Mesothelial cell of epicardium (in vitro differentiated cells): ENCODE measurements at regions not wholly inside any gene's neighbourhood (a gene's known extent, or its start where the extent isn't known, plus 50 kb on each side); places are given as distances from the start of the nearest gene placed in this dataset.

Experiments
- DNase-seq, 2 experiments: peaks; one replicate each; pipeline ENCODE4 v3.0.0; 2021; ENCODE audit warnings: low spot score in 2 of 2; ENCODE audit not compliant: unreplicated experiment in 2 of 2
- H3K27ac Mint-ChIP-seq: 2 replicates; pipeline ENCODE4 v1.8.0; 2021; ENCODE audit warnings: mixed read lengths
- H3K27me3 Mint-ChIP-seq: 2 replicates; pipeline ENCODE4 v1.8.0; 2021; ENCODE audit warnings: low read depth, mixed read lengths
- H3K36me3 Mint-ChIP-seq: 2 replicates; pipeline ENCODE4 v1.8.0; 2021; ENCODE audit warnings: mixed read lengths
- H3K4me1 Mint-ChIP-seq: 2 replicates; pipeline ENCODE4 v1.8.0; 2021; ENCODE audit warnings: mixed read lengths
- H3K4me3 Mint-ChIP-seq: 2 replicates; pipeline ENCODE4 v1.8.0; 2021; ENCODE audit warnings: mild to moderate bottlenecking, moderate library complexity, mixed read lengths
- H3K9me3 Mint-ChIP-seq: 2 replicates; pipeline ENCODE4 v1.8.0; 2021; ENCODE audit warnings: mixed read lengths
- TF ChIP-seq, protein P1 (sequence below): fragments of 200-600 bp; sonication (generic); IDR thresholded peaks from one replicate; pipeline ENCODE4 v1.5.0; 2021; ENCODE audit warnings: antibody characterized with exemption; ENCODE audit not compliant: unreplicated experiment

DNA sequence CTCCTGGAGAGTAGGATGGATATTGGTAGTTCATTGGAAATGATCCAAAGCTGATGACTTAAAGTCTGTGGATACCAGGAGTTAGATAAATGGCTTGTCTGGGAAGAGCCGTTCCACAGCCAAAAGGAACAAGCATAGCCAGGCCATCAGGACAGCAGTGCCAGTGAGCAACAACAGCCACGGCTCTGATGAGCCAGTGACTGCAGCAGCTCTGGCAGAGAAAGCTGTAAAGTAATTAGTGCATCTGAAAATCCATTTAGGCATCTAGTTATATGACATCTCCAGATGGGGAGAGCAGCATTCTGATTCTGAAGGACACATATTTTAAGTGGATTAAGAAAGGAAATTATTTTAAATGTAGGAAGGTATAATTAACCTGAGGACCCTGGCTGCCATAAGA, 256.2 kb upstream of the PLXNA2 start:
- no peaks in the 10 kb centered on the region for H3K9me3 Mint-ChIP-seq
- no peak overlapping the region for H3K27ac Mint-ChIP-seq
- TF ChIP-seq, protein P1, sequence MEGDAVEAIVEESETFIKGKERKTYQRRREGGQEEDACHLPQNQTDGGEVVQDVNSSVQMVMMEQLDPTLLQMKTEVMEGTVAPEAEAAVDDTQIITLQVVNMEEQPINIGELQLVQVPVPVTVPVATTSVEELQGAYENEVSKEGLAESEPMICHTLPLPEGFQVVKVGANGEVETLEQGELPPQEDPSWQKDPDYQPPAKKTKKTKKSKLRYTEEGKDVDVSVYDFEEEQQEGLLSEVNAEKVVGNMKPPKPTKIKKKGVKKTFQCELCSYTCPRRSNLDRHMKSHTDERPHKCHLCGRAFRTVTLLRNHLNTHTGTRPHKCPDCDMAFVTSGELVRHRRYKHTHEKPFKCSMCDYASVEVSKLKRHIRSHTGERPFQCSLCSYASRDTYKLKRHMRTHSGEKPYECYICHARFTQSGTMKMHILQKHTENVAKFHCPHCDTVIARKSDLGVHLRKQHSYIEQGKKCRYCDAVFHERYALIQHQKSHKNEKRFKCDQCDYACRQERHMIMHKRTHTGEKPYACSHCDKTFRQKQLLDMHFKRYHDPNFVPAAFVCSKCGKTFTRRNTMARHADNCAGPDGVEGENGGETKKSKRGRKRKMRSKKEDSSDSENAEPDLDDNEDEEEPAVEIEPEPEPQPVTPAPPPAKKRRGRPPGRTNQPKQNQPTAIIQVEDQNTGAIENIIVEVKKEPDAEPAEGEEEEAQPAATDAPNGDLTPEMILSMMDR: no peak
- H3K4me3 Mint-ChIP-seq: no peak overlapping the region
- no peaks in the 10 kb centered on the region for H3K36me3 Mint-ChIP-seq
- DNase-seq: no peak
- peaks cover 5% of the 10 kb centered on the region for H3K4me1 Mint-ChIP-seq
- peaks cover 11% of the 10 kb centered on the region for H3K27me3 Mint-ChIP-seq

DNA sequence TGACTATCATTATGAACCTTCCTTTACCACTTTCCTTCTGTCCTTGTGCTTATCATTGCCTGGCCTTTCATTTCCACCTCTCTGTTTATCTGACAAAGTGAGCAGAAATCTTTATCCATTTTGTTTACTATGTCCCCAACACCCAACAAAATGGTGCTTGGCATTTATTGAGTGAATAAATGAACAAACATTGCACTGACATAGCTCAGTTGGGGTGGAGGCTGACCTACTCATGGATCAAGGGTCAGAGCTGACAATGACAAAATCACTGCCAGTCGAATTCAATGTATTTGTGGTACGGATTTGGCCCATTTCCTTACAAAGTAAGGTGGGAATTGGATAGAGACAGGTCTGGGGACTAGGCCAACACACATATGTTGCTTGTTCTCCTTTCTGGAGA, 257.4 kb upstream of the PLXNA2 start:
- H3K36me3 Mint-ChIP-seq: no peaks in the 10 kb centered on the region
- no peaks in the 10 kb centered on the region for H3K4me1 Mint-ChIP-seq
- H3K4me3 Mint-ChIP-seq: no peak overlapping the region
- no peak overlapping the region for H3K27ac Mint-ChIP-seq
- TF ChIP-seq, protein P1: no peak
- H3K9me3 Mint-ChIP-seq: no peaks in the 10 kb centered on the region
- H3K27me3 Mint-ChIP-seq: peaks cover 11% of the 10 kb centered on the region
- DNase-seq: no peak

DNA sequence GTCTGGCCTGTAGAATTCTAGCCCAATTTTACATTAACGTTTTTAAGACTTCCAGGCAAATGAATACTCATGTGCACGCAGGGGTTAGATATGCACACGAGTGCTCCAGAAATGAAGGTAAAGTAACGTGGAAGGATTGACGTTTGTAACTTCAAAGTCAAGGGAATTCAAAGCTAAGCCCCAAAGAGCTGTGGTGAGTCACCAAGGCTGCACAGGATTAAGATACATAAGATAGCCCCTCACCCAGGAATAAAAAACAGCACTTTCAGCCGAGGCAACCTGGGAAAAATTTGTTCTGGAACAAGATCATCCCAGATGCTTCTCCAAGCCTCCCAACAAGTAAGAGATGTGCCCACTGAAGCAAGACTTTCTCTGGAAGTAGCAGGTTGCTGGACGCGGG, 259.6 kb upstream of the PLXNA2 start:
- Mint-ChIP-seq H3K36me3 (no peaks in the 10 kb centered on the region), H3K27me3 (peaks cover 25% of the 10 kb centered on the region), H3K4me3 (no peak overlapping the region), H3K9me3 (no peaks in the 10 kb centered on the region), H3K27ac (no peak overlapping the region), H3K4me1 (no peaks in the 10 kb centered on the region)
- TF ChIP-seq, protein P1: no peak
- DNase-seq: no peak

DNA sequence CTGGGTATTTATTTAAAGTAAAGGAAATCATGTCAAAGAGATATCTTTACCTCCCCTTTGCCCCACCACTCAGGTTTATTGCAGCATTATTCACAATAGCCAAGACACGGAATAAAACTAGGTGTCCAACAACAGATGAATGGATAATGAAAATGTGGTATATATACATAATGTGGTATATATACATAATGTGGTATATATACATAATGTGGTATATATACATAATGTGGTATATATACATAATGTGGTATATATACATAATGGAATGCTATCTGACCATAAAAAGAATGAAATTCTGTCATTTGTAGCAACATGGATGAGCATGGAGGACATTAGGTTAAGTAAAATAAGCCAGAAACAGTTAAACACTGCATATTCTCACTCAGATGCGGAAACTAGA, 262.6 kb upstream of the PLXNA2 start:
- no peak for DNase-seq
- TF ChIP-seq, protein P1: no peak
- Mint-ChIP-seq H3K4me3 (no peak overlapping the region), H3K27me3 (peaks cover 26% of the 10 kb centered on the region), H3K36me3 (no peaks in the 10 kb centered on the region), H3K27ac (no peak overlapping the region), H3K9me3 (no peaks in the 10 kb centered on the region), H3K4me1 (peaks cover 16% of the 10 kb centered on the region)

DNA sequence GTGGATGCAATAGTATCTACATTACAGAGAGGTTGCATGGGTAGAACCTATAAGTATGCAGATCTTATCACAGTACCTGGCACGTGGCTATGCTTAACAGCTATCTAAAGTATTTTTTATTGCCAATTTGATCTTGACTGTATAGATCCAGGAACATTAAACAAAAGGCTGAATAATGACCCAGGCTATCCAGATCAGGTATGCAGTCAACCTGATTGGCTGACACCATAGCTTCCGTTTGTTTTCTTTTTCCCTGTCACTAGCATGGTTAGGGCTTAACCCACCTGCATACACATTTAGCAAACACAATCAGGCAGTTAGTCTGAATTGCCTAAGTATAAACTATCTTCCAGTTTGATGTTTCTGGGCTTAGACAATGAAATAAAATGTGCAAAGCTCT, 264.9 kb upstream of the PLXNA2 start:
- Mint-ChIP-seq H3K4me1 (peaks cover 16% of the 10 kb centered on the region), H3K9me3 (no peaks in the 10 kb centered on the region), H3K27me3 (peaks cover 37% of the 10 kb centered on the region), H3K4me3 (no peak overlapping the region), H3K27ac (no peak overlapping the region), H3K36me3 (no peaks in the 10 kb centered on the region)
- no peak for DNase-seq
- TF ChIP-seq, protein P1: no peak

DNA sequence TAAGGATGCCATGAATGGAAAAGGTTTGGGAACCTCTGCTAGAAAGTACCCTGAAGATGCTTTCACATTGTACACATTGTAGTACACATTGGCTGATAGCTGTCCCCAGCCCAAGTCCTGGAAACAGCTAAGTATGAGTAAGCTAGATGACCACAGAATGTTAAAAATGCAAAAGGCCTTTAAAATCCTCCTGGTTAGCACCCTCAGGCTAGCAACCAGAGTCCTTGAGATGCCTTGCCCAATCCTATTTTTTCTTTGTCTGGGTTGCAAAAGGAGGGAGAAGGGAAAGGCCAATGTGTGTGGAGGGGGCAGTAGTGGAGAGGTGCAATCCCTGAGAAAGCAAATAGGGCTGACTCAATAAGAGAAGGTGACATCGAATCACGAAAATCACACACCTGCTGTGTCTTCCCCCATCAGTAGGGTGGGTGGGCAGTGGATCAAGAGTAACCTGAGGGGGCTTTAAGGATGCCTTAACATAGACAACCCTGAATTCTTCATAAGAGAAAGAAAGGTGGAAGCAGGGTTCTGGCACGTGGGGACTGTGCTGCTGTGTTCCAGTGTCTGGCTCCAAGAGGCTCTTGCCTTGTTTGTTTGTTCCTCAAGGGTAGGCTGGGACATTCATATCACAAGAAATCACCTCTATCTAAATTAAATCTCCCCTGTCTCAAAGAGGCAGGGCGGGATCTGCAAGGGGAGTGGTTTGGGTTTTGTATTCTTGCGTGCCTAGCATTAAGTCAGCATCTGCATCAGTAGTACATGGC, 266.2 kb upstream of the PLXNA2 start:
- H3K27ac Mint-ChIP-seq: no peak overlapping the region
- H3K4me1 Mint-ChIP-seq: peaks cover 16% of the 10 kb centered on the region
- H3K4me3 Mint-ChIP-seq: no peak overlapping the region
- TF ChIP-seq, protein P1: no peak
- H3K9me3 Mint-ChIP-seq: no peaks in the 10 kb centered on the region
- H3K27me3 Mint-ChIP-seq: peaks cover 41% of the 10 kb centered on the region
- H3K36me3 Mint-ChIP-seq: no peaks in the 10 kb centered on the region
- no peak for DNase-seq
